Colonic mucosa (tissue), 4 donors: ENCODE measurements at regions not wholly inside any gene's neighbourhood (a gene's known extent, or its start where the extent isn't known, plus 50 kb on each side); places are given as distances from the start of the nearest gene placed in this dataset.
"Not testable (repeated sequence)": the region's sequence is repeated elsewhere in the genome, so short reads cannot be mapped to it uniquely, and the experiment has no call there.

ENCODE experiments used
- DNase-seq: peaks from one replicate; pipeline ENCODE4 v3.0.0-alpha.2; 2020
- H3K27ac ChIP-seq: fragments of 200-600 bp; one replicate; pipeline ENCODE4 v1.8.0; 2021
- H3K27me3 ChIP-seq: fragments of 200-600 bp; one replicate; pipeline ENCODE4 v1.8.0; 2021
- H3K36me3 ChIP-seq: fragments of 200-600 bp; one replicate; pipeline ENCODE4 v1.8.0; 2021
- H3K4me1 ChIP-seq: fragments of 200-600 bp; one replicate; pipeline ENCODE4 v1.8.0; 2021; ENCODE audit warnings: mild to moderate bottlenecking
- H3K4me3 ChIP-seq: fragments of 200-600 bp; one replicate; pipeline ENCODE4 v1.8.0; 2021
- H3K9ac ChIP-seq, 2 donors: one replicate each; pipeline ENCODE4 v1.7.0; 2013; ENCODE audit warnings: control low read depth in 2 of 2, low read depth in 2 of 2, low read length in 2 of 2
- H3K9me3 ChIP-seq: fragments of 200-600 bp; one replicate; pipeline ENCODE4 v1.8.0; 2021
- CTCF ChIP-seq: fragments of 200-600 bp; IDR thresholded peaks from one replicate; pipeline ENCODE4 v1.8.0; 2022; ENCODE audit warnings: antibody characterized with exemption, mild to moderate bottlenecking
- intact Hi-C: fragments of 100-400 bp; cut with DNase I; formaldehyde crosslinking; loops from one replicate; pipeline ENCODE4 v1.14.1; 2022
- donor health status: healthy.
- donor health status: DM: no; HTN: no; CAD: no.
- donor health status: DM: no; HTN: no; CAD: no.

- intact Hi-C loops = no loop called here
- Histone ChIP-seq H3K36me3 (no peaks in the 10 kb centered on the region), H3K4me3 (no peak overlapping the region), H3K9ac (no peak overlapping the region), H3K9me3 (no peaks in the 10 kb centered on the region), H3K4me1 (no peaks in the 10 kb centered on the region), H3K27me3 (no peaks in the 10 kb centered on the region), H3K27ac (no peak overlapping the region)
- no peak for TF ChIP-seq CTCF
- DNase-seq = no peak
Measured at GRCh38 chr1:200288226-200288625, 121.6 kb downstream of the ZNF281 start.

- H3K4me1 ChIP-seq, H3K9me3 ChIP-seq, H3K36me3 ChIP-seq, intact Hi-C loops, DNase-seq, H3K27ac ChIP-seq, H3K4me3 ChIP-seq, H3K9ac ChIP-seq, H3K27me3 ChIP-seq: not testable (repeated sequence)
Measured at GRCh38 chr1:200284236-200284635, 125.6 kb downstream of the ZNF281 start.

- Histone ChIP-seq H3K9me3 (no peaks in the 10 kb centered on the region), H3K4me3 (no peak overlapping the region), H3K36me3 (no peaks in the 10 kb centered on the region), H3K4me1 (no peaks in the 10 kb centered on the region), H3K9ac (no peak overlapping the region), H3K27ac (no peak overlapping the region), H3K27me3 (no peaks in the 10 kb centered on the region)
- TF ChIP-seq CTCF = no peak
- intact Hi-C loops = no loop called here
- no peak for DNase-seq
Measured at GRCh38 chr1:200282497-200283122, 127.2 kb downstream of the ZNF281 start.

DNA sequence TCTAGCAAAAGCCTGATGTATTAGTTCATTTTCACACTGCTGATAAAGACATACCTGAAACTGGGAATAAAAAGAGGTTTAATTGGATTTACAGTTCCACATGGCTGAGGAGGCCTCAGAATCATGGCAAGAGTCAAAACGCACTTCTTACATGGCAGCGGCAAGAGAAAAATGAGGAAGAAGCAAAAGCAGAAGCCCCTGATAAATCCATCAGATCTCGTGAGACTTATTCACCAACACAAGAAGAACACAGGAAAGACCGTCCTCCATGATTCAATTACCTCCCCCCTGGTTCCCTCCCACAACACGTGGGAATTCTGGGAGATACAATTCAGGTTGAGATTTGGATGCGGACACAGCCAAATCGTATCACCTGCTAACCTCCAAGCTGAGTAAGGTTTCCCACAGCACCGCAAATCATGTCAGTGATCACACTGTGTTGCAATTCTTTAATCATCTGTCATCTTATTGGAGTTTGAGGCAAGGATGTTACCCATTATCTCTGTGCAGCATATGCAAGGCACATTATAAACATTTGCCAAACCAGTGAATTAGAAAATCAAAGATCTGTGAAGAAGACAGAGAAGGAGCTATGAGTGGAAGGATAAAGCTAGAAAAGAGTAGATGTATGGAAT, 128.5 kb downstream of the ZNF281 start:
- no peak for DNase-seq
- H3K27ac ChIP-seq = no peak overlapping the region
- H3K36me3 ChIP-seq = no peaks in the 10 kb centered on the region
- intact Hi-C loops = no loop called here
- no peaks in the 10 kb centered on the region for H3K4me1 ChIP-seq
- TF ChIP-seq CTCF = no peak
- H3K4me3 ChIP-seq = no peak overlapping the region
- H3K27me3 ChIP-seq = no peaks in the 10 kb centered on the region
- H3K9ac ChIP-seq = no peak overlapping the region
- H3K9me3 ChIP-seq = no peaks in the 10 kb centered on the region

DNA sequence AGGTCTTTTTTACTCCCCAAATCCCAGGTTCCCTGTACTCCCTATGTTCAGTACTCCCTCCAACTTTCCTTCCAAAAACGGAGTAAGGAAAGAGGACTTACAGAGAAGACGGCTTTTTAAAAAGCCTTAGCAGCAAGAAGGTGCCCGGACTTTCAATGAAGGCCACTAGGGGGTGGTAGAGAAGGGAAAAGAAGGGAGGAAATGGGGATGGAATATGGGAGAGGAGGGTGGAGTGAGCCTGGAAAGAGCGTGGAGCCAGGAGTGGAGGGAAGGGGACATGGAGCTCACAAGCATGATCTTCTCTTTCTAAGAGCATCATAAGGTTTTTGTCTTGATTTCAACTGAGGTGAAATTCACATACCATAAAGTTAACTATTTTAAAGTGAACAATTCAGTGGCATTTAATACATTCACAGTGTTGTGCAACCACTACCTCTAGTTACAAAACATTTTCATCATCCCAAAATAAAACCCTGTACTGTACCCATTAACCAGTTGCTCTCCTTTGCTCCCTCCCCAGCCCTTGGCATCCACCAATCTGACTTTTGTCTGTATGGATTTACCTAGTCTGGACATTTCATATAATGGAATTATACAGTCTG, 129.9 kb downstream of the ZNF281 start:
- no peaks in the 10 kb centered on the region for H3K27me3 ChIP-seq
- no peaks in the 10 kb centered on the region for H3K4me1 ChIP-seq
- H3K4me3 ChIP-seq = no peak overlapping the region
- no peak overlapping the region for H3K27ac ChIP-seq
- H3K9me3 ChIP-seq = no peaks in the 10 kb centered on the region
- no peaks in the 10 kb centered on the region for H3K36me3 ChIP-seq
- intact Hi-C loops = loop anchor here (5.0 kb wide), 1 partner anchor 207 kb away; no protein-coding TSS in a partner anchor
- no peak overlapping the region for H3K9ac ChIP-seq
- DNase-seq = peak; percentile 78
- peak; percentile 71 for TF ChIP-seq CTCF
